ENCODE measurements at regions not wholly inside any gene's neighbourhood (a gene's known extent, or its start where the extent isn't known, plus 50 kb on each side); places are given as distances from the start of the nearest gene placed in this dataset.
A peak's percentile ranks its signal among the peaks of the same experiment; 100 is the strongest.

DNA sequence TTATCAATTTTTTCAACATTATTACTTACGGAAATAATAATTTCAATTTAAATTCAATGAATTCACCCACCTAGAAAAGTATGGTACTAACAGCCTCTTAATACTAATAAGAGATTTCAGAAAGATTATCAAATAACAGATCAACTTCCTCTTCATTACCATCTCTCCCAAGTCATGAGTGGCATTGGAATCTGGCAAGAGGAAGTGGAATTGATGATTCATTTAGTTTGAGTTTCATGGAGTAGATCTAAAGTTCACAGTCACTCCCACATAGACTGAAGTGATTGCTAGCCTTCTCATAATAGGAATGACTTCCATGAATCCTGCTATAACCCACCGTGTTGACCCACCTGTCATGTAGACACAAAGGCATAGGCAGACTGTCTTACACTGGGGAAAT lies 77.7 kb upstream of the WDR75 start:
- dilution Hi-C loops (cut with MboI; ENCODE audit: extremely low pct_ligation_motif_present, low sequenced_read_pairs): no loop called here
- no peaks in the 10 kb centered on the region for H3K9me1 ChIP-seq (ENCODE audit: control insufficient read depth, extremely low read depth, insufficient read depth, low read length)
- H3K79me2 ChIP-seq (ENCODE audit: control insufficient read depth, insufficient read depth, low read length): no peaks in the 10 kb centered on the region
- no peak overlapping the region for H3K4me3 ChIP-seq (ENCODE audit: control insufficient read depth in 2 of 3, extremely low read depth in 1 of 3, insufficient read depth in 2 of 3, low read depth in 1 of 3, low read length in 3 of 3)
- DNase-seq (ENCODE audit: low read depth, low spot score): no peak
- no peaks in the 10 kb centered on the region for H3K27me3 ChIP-seq (ENCODE audit: control insufficient read depth, extremely low read depth, insufficient read depth, low read length)
- no peak overlapping the region for H3K9ac ChIP-seq (ENCODE audit: control insufficient read depth, extremely low read depth, insufficient read depth, low read length)
- peak; percentile 73 for FAIRE-seq
- no peak overlapping the region for H3K27ac ChIP-seq (ENCODE audit: control insufficient read depth, insufficient read depth, low read length)
- no peaks in the 10 kb centered on the region for H4K20me1 ChIP-seq (ENCODE audit: control insufficient read depth, extremely low read depth, insufficient read depth, low read length)
- H3K9me3 ChIP-seq (ENCODE audit: control insufficient read depth, low read depth, low read length): no peaks in the 10 kb centered on the region
- peak overlapping the region; percentile 40 for H3K4me2 ChIP-seq (ENCODE audit: control insufficient read depth, extremely low read depth, insufficient read depth, low read depth, low read length)
- H3K4me1 ChIP-seq (ENCODE audit: control insufficient read depth, extremely low read depth, insufficient read depth, low read length): peaks cover 8% of the 10 kb centered on the region
- peak overlapping the region; percentile 72 for H2AFZ ChIP-seq (ENCODE audit: control insufficient read depth, low read length)
- no peaks in the 10 kb centered on the region for H3K36me3 ChIP-seq (ENCODE audit: control insufficient read depth in 2 of 2, extremely low read depth in 1 of 2, insufficient read depth in 2 of 2, low read length in 2 of 2)
- TF ChIP-seq EZH2 (IDR thresholded peaks at IDR 0.05; ENCODE audit: low read length): no peak
- TF ChIP-seq, protein P1, sequence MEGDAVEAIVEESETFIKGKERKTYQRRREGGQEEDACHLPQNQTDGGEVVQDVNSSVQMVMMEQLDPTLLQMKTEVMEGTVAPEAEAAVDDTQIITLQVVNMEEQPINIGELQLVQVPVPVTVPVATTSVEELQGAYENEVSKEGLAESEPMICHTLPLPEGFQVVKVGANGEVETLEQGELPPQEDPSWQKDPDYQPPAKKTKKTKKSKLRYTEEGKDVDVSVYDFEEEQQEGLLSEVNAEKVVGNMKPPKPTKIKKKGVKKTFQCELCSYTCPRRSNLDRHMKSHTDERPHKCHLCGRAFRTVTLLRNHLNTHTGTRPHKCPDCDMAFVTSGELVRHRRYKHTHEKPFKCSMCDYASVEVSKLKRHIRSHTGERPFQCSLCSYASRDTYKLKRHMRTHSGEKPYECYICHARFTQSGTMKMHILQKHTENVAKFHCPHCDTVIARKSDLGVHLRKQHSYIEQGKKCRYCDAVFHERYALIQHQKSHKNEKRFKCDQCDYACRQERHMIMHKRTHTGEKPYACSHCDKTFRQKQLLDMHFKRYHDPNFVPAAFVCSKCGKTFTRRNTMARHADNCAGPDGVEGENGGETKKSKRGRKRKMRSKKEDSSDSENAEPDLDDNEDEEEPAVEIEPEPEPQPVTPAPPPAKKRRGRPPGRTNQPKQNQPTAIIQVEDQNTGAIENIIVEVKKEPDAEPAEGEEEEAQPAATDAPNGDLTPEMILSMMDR (optimal IDR thresholded peaks at IDR 0.05 in 1 of 3, IDR thresholded peaks at IDR 0.05 in 1 of 3, conservative IDR thresholded peaks at IDR 0.05 in 1 of 3; ENCODE audit: extremely low read depth in 1 of 3, insufficient read depth in 2 of 3, low read length in 3 of 3): no peak

DNA sequence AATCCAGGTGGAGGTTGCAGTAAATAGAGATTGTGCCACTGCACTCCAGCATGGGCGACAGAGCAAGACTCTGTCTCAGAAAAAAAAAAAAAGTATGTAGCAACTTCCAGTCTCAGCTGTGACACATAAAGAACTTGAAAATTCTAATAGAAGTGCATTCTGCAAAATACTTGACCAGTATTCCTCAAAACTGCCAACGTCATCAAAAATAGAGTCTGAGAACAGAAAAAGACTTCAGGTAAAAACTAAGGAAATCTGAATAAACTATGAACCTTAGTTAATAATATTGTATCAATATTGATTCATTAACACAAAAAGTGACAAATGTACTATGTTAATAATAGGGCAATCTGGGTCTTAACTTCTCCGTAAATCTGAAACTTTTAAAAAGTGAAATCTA lies 76.7 kb upstream of the WDR75 start:
- Histone ChIP-seq H3K79me2 (ENCODE audit: control insufficient read depth, insufficient read depth, low read length) (no peaks in the 10 kb centered on the region), H3K36me3 (ENCODE audit: control insufficient read depth in 2 of 2, extremely low read depth in 1 of 2, insufficient read depth in 2 of 2, low read length in 2 of 2) (no peaks in the 10 kb centered on the region), H3K27ac (ENCODE audit: control insufficient read depth, insufficient read depth, low read length) (no peak overlapping the region), H4K20me1 (ENCODE audit: control insufficient read depth, extremely low read depth, insufficient read depth, low read length) (no peaks in the 10 kb centered on the region), H3K4me2 (ENCODE audit: control insufficient read depth, extremely low read depth, insufficient read depth, low read depth, low read length) (no peak overlapping the region), H3K9ac (ENCODE audit: control insufficient read depth, extremely low read depth, insufficient read depth, low read length) (no peak overlapping the region), H3K9me3 (ENCODE audit: control insufficient read depth, low read depth, low read length) (no peaks in the 10 kb centered on the region), H3K4me1 (ENCODE audit: control insufficient read depth, extremely low read depth, insufficient read depth, low read length) (peaks cover 8% of the 10 kb centered on the region), H3K9me1 (ENCODE audit: control insufficient read depth, extremely low read depth, insufficient read depth, low read length) (no peaks in the 10 kb centered on the region), H3K27me3 (ENCODE audit: control insufficient read depth, extremely low read depth, insufficient read depth, low read length) (no peaks in the 10 kb centered on the region), H3K4me3 (ENCODE audit: control insufficient read depth in 2 of 3, extremely low read depth in 1 of 3, insufficient read depth in 2 of 3, low read depth in 1 of 3, low read length in 3 of 3) (no peak overlapping the region), H2AFZ (ENCODE audit: control insufficient read depth, low read length) (no peak overlapping the region)
- no peak for FAIRE-seq
- TF ChIP-seq, protein P1 (optimal IDR thresholded peaks at IDR 0.05 in 1 of 3, IDR thresholded peaks at IDR 0.05 in 1 of 3, conservative IDR thresholded peaks at IDR 0.05 in 1 of 3; ENCODE audit: extremely low read depth in 1 of 3, insufficient read depth in 2 of 3, low read length in 3 of 3): no peak
- no peak for TF ChIP-seq EZH2 (IDR thresholded peaks at IDR 0.05; ENCODE audit: low read length)
- DNase-seq (ENCODE audit: low read depth, low spot score): no peak
- dilution Hi-C loops (cut with MboI; ENCODE audit: extremely low pct_ligation_motif_present, low sequenced_read_pairs): no loop called here

Measured in keratinocyte (primary cell).